GM21723 (cell line): ENCODE measurements at regions not wholly inside any gene's neighbourhood (a gene's known extent, or its start where the extent isn't known, plus 50 kb on each side); places are given as distances from the start of the nearest gene placed in this dataset.
A peak's percentile ranks its signal among the peaks of the same experiment; 100 is the strongest.

ENCODE experiments used
- ATAC-seq: cut with Tn5 transposase; IDR thresholded peaks from one replicate; pipeline ENCODE4 v1.9.1; 2021; ENCODE audit warnings: mild to moderate bottlenecking, moderate library complexity; ENCODE audit not compliant: unreplicated experiment

- ATAC-seq: no peak
Measured at GRCh38 chr1:87600055-87600850, 271.6 kb downstream of the LMO4 start.

- ATAC-seq: peak; percentile 52
Measured at GRCh38 chr1:87600854-87601253, 272.2 kb downstream of the LMO4 start.

DNA sequence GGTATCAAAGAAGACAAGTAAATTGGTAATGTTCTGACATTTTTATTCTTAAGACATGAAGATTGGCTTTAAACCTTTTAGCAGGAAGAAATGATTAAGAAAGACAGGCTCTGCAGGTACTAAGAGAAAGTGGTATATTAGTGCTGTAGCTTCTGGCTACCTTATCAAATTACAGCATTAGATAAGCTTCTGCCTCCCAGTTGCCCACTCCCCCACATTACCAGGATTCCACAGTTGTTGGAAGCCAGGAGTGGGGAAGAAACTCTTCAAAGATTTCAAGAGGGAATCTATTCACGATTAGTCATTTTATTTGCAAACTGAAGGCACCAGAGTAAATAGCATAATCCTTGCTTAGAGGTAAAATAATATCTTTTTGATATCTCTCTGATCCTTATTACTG is 274.9 kb downstream of the LMO4 start:
- ATAC-seq: no peak

- ATAC-seq: no peak
Measured at GRCh38 chr1:87612956-87613355, 284.3 kb downstream of the LMO4 start.

- ATAC-seq: no peak
Measured at GRCh38 chr1:87615491-87615890, 286.8 kb downstream of the LMO4 start.

- ATAC-seq: no peak
Measured at GRCh38 chr1:87615901-87616300, 287.2 kb downstream of the LMO4 start.

DNA sequence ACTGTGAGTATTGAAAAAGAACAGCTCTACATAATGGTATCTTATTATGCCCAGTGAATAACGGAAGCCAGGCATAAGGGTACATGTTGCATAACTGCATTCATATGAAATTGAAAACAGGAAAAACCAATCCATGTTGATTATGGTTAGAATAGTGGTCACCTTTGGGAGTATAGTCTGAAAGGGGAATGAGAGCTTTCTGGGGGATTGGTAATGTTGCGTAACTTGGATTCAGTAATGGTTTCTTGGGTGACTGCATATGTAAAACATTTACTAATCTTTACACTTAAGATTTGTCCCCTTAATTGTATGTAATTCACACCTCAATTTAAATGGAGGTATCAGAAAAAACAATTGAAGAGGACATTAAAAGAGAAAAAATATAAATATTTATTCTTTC is 292.1 kb downstream of the LMO4 start:
- ATAC-seq: no peak

DNA sequence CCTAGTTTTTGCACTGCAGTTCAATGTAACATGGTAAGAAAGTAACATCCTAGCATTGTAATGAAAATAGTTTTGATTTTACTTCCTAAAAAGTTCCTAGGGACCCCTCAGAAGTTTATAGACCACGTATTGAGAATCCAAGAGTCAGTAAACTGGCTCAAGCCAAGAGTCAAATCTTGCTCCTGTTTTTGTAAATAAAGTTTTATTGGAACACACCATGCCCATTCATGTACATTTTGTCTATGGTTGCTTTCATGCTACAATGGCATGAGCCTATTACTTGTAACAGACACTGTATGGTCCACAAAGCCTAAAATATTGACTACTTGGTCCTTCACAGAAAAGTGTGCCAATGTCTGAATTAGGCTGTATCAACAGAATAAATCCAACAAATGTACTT is 301.0 kb downstream of the LMO4 start:
- no peak for ATAC-seq

- no peak for ATAC-seq
Measured at GRCh38 chr1:87632232-87632631, 303.6 kb downstream of the LMO4 start.

- ATAC-seq: no peak
Measured at GRCh38 chr1:87636198-87636892, 307.7 kb downstream of the LMO4 start.

DNA sequence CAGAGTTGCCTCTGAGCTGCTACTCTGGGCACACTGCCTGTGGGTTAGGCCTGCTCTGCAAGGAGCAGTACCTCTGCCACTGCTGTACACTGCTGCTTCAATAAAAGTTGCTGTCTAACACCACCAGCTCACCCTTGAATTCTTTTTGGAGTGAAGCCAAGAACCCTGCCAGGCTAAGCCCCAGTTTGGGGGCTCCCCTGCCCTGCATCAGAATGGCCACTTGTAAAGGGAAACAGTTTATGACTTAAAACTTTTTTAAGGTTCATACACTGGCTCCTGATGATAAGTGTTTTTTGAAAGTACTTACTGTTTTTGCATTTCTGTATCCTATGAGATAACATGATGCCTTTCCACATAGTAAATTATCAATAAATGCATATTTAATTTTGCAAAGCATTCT is 310.0 kb downstream of the LMO4 start:
- ATAC-seq: no peak

- no peak for ATAC-seq
Measured at GRCh38 chr1:87641996-87642395, 313.3 kb downstream of the LMO4 start.

- ATAC-seq: no peak
Measured at GRCh38 chr1:87642581-87643221, 314.0 kb downstream of the LMO4 start.

DNA sequence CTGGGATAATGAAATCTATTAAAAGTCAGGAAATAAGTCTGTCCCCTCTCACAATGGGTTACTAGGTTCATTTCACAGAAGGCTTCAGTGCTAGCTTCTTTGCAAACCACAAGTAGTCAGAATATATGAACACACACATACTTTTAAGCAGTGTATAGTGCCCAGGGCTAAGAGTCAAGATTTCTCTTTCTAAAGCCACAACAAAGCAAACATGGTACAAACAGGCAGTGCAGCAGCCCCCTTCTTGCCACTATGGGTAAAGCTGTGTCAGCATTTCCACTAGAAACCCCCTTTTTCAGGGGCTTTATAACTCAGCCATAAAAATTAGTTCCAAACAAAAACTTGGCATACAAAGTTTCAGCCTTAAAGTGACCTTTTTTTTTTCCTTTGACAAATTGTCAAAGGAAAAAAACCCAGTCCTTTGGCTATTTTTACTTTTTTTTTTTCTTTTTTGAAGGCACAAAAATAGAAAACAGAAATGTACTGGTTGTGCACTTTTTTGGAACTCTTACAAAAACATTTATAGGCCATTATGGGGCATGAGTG is 315.4 kb downstream of the LMO4 start:
- ATAC-seq: no peak

DNA sequence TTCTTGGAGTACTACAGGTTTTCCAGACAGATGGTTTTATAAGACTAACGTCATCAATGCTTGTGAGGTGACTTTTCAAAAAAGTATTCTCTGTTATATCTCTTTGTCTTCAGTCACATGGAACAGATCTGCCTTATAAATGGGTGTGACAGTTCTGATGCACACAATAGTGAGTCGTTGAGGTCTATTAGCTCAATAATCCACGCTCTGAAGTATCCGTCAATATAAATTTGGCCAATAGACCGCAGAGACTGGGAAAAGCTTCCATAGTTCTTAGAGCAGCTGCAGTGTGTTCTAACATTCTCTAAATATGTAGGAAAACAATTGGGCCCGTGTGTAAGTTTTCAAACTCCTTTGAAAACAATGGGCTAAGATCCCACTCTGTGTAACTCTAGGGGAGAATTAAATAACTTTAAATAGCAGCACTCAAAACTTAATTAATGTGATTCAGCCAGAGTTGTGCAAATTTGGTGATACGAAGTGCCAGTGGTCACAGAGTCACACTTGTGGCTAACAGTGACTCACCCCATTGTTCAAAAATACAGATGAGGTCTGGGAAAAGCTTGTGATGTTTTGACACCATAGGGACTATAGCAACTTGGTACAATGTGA is 316.0 kb downstream of the LMO4 start:
- no peak for ATAC-seq

DNA sequence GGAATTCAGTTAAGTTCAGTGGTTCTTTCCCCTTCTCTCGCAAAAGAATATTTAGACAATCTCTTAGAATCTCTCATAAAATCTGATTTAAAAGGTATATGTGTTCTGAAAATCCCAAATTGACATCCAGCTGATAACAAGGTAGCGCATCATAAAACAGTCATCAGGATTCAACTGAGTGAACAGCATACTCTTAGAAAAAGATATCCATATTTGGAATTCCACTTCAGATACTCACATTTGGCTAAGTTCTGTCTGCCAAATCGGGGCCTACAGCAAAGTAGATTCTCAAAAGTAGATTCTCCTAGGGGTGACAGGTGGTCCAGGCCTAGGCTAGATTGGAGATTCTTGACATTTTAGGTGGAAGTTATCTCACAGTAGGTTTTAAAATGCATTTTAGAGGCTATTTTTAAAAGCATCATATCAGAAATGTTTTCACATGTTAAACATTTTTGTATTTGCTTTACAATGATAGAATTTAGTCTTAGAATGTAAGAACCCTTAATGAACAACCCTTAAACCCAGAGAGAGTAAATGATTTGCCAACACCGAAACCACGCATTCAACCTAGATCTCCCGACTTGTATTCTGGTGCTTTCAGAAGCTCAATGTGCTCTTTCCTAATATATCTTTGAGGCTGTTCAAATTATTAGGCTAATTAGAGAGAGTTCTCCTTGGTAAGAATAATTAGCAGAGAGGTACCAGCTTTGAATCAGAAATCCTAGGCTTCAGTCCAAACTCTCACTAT is 318.9 kb downstream of the LMO4 start:
- ATAC-seq: no peak

GRCh38 chr1:87648323-87649119 is 319.8 kb downstream of the LMO4 start:
- no peak for ATAC-seq

GRCh38 chr1:87650306-87650705 is 321.6 kb downstream of the LMO4 start:
- no peak for ATAC-seq

- ATAC-seq: no peak
Measured at GRCh38 chr1:87652176-87652575, 323.5 kb downstream of the LMO4 start.

DNA sequence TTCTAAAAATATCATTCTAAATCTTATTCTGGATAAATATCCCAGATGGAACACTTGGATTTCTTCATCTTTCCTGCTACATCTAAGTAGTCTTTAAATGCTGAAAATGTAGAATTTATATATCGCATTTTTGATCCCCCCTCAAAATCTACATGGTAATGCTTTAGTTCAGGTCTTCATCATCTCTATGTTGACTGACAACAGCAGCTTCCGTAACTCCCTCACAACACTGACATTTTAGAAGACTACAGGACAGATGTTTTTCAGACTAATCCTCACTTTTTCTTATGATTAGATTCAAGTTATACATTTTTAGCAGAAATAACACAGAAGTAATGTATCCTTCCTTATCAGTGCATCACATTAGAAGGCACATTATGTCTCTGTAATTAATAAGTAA is 336.5 kb downstream of the LMO4 start:
- ATAC-seq: no peak
